ENCODE measurements at regions not wholly inside any gene's neighbourhood (a gene's known extent, or its start where the extent isn't known, plus 50 kb on each side); places are given as distances from the start of the nearest gene placed in this dataset.

DNA sequence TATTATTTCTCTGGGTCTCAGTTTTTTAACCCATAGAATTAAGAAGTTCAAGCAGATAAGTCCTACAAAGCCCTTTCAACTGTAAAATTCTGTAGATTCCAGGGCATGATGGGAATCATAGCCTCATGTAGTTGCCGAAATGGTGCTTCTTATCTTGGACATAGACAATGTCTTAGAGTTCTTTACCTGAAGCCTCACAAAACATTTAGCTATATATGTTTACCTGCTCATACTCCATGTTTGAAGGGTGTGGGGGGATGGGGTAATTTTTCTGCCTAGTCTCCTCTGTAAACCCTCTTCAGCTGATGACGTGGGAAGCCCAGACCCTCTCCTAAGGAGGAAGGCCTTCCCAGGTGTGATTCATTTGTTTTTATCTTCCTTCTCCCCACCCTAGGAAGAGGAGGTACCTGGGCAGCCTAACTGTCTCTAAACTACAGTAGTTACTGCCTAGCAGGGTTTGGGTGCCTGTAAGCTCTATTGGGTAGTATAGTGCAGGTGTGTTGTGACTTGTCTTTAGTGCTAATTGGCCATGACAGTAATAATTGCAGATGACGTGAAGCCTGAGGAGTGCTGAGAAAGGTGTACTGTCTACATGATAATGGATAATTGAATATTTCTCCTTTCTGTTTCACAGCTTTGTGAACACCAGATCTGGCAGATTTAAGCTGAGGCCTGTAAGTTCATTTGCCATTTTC, 230.8 kb downstream of the TFAP2B start:
- TF ChIP-seq GATA3 (IDR thresholded peaks at IDR 0.05; ENCODE audit: low read depth, low read length), result no peak
- no peak for TF ChIP-seq GATA2 (IDR thresholded peaks at IDR 0.05; ENCODE audit: low read depth, low read length)

GRCh38 chr6:51049983-51050877, 231.6 kb downstream of the TFAP2B start:
- TF ChIP-seq GATA3 (IDR thresholded peaks at IDR 0.05; ENCODE audit: low read depth, low read length) (no peak), GATA2 (IDR thresholded peaks at IDR 0.05; ENCODE audit: low read depth, low read length) (no peak)

GRCh38 chr6:51057296-51057695, 238.6 kb downstream of the TFAP2B start:
- TF ChIP-seq GATA2 (IDR thresholded peaks at IDR 0.05; ENCODE audit: low read depth, low read length) (no peak), GATA3 (IDR thresholded peaks at IDR 0.05; ENCODE audit: low read depth, low read length) (no peak)

DNA sequence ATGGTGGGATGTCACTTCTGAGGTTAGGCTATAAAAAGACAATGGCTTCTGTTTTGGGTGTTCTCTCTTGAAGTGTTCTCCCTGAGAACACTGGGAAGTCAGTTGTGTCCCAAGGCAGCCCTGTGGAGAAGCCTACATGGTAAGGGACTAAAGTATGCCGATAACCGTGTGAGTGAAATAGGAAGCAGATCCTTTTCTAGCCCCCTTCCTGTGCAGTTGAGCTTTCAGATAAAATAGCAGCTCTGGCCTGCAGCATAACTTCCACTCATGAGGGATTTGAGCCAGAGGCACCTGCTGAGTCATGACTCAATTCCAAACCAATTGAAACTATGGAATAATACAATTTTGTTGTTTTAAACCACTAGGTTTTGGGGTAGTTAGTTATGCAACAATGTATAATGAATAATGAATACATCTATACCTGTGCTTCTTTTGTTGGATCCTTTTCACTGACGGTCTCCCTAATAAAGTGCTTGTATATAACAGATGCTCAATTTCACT, 241.6 kb downstream of the TFAP2B start:
- TF ChIP-seq GATA3 (IDR thresholded peaks at IDR 0.05; ENCODE audit: low read depth, low read length) (no peak), GATA2 (IDR thresholded peaks at IDR 0.05; ENCODE audit: low read depth, low read length) (no peak)

GRCh38 chr6:51062166-51062722, 243.6 kb downstream of the TFAP2B start:
- TF ChIP-seq GATA3 (IDR thresholded peaks at IDR 0.05; ENCODE audit: low read depth, low read length) (no peak), GATA2 (IDR thresholded peaks at IDR 0.05; ENCODE audit: low read depth, low read length) (no peak)

DNA sequence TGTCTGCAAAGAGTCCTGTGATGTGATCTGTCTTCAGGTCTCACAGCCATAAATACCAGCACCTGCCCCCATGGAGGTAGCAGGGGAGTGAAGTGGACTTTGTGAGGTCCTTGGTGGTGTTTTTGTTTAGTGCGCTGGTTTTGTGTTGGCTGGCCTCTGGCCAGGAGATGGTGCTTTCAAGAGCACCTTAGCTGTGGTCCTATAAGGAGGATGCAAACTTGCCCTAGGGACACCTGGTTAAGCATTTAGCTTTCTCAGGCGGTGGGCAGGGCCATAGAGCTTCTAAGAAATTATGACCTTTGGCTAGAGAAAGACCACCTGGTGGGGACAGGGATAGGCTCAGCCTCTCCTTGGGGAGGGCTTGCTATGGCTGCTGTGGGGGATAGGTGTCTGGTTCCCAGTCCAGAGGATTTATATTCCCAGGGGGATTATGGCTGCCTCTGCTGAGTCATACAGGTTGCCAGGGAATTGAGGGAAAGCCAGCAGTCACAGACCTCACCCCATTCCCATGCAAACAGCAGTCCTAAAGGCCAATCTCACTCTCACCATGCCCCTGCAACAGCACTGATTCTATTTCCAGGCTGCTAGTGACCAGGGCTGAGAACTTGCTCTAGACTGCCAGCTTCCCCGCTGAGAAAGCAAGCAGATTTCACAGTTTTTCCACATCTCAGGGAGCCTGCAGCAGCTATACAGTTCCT, 259.3 kb downstream of the TFAP2B start:
- TF ChIP-seq GATA2 (IDR thresholded peaks at IDR 0.05; ENCODE audit: low read depth, low read length), result no peak

DNA sequence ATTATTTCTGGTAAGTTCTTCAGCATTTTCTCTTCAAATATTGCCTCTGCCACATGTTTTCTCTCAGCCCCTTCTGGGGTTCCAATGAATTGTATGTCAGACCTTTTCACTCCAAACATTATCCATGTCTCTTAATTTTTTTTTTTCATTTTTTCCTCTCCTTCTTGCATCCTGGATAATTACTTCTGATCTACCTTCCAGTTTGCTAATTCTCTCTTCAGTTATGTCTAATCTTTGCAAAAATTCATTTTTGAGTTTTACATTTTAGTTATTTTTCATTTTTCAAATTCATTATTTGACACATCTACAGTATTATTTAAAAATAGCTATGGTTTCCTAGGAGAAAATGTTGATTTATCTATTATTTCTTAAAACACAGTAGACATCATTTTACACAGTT, 271.7 kb downstream of the TFAP2B start:
- no peak for TF ChIP-seq GATA2 (IDR thresholded peaks at IDR 0.05; ENCODE audit: low read depth, low read length)
- TF ChIP-seq GATA3 (IDR thresholded peaks at IDR 0.05; ENCODE audit: low read depth, low read length), result no peak

DNA sequence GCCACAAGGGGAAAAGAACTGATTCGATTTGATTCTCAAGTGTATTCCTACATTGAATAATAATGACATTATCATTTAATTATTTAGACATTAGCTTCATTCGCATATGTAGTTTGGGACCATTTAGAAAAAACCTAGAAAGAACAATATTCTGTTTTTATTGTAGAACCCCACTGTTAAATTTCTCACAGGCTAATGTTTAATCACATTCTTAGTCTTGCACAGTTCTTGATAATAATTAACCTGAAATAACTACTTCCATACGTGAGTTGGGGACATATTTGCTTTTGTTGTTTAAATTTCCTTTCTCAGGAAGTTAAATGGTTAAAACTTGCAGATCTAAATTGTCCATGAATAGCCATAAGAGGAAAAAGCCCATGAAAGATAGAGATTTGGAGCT, 275.2 kb downstream of the TFAP2B start:
- TF ChIP-seq GATA2 (IDR thresholded peaks at IDR 0.05; ENCODE audit: low read depth, low read length), result no peak
- TF ChIP-seq GATA3 (IDR thresholded peaks at IDR 0.05; ENCODE audit: low read depth, low read length), result no peak

- TF ChIP-seq GATA3 (IDR thresholded peaks at IDR 0.05; ENCODE audit: low read depth, low read length) (no peak), GATA2 (IDR thresholded peaks at IDR 0.05; ENCODE audit: low read depth, low read length) (no peak)
Measured at GRCh38 chr6:51094271-51094670, 275.6 kb downstream of the TFAP2B start.

DNA sequence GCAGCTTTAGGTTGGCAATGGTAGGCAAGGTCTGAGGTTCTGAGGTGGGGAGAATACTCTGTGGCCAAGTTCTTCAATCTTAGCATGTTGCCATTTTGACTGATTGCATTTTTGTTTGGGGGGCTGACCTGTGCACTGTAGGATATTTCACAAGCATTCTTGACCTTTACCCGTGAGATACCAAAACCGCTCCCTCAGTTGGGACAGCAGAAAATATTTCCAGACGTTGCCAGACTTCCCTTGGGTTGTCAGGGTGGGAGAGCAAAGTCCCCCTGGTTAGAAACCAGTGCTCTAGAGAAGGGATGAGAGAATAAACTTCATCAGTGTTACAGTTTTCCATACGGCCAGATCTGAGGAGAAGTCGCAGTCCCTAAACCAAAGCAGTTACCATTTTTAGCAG, 279.6 kb downstream of the TFAP2B start:
- TF ChIP-seq GATA3 (IDR thresholded peaks at IDR 0.05; ENCODE audit: low read depth, low read length), result no peak
- no peak for TF ChIP-seq GATA2 (IDR thresholded peaks at IDR 0.05; ENCODE audit: low read depth, low read length)

DNA sequence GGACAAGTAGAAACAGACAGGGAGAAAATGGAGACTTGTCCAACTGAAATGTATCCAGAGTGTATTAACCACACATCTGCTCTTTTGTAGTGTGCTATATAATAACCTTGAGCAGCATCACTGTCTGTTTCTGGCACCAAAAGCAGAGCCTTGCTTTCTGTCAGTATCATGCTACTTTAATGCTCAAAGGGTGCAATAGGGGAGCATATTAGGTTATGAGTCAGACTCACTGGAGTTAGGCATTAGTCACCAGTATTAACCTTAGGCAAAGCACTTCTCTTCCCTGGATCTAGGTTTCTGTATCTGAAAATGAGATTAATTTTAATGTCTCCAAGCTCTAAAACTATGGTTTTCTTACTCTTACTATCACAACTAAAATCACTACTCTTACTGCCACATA, 280.1 kb downstream of the TFAP2B start:
- TF ChIP-seq GATA2 (IDR thresholded peaks at IDR 0.05; ENCODE audit: low read depth, low read length) (no peak), GATA3 (IDR thresholded peaks at IDR 0.05; ENCODE audit: low read depth, low read length) (no peak)

DNA sequence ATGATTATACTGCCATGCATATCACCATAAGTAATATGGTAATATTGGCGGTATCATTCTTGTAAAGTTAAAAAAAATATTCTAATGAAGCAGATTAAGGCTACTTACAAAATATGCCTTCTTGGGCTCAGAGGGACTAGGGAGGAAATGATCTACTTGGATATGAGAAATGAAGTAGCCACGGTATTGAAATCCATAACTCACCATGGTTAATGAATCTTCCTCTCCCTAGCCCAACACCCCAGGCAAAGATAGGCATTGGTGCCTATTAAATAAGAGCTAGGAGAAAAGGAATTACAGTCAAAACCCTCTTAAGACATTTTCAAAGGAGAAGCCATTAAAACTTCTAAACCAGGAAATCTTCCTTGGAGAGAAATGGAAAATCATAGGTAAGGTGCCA, 280.5 kb downstream of the TFAP2B start:
- TF ChIP-seq GATA2 (IDR thresholded peaks at IDR 0.05; ENCODE audit: low read depth, low read length), result no peak
- no peak for TF ChIP-seq GATA3 (IDR thresholded peaks at IDR 0.05; ENCODE audit: low read depth, low read length)

- TF ChIP-seq GATA3 (IDR thresholded peaks at IDR 0.05; ENCODE audit: low read depth, low read length) (no peak), GATA2 (IDR thresholded peaks at IDR 0.05; ENCODE audit: low read depth, low read length) (no peak)
Measured at GRCh38 chr6:51105357-51105756, 286.7 kb downstream of the TFAP2B start.

- TF ChIP-seq GATA3 (IDR thresholded peaks at IDR 0.05; ENCODE audit: low read depth, low read length), result no peak
- no peak for TF ChIP-seq GATA2 (IDR thresholded peaks at IDR 0.05; ENCODE audit: low read depth, low read length)
Measured at GRCh38 chr6:51107769-51108203, 289.1 kb downstream of the TFAP2B start.

All from SH-SY5Y (cell line).